Omental fat pad (tissue), 3 donors: ENCODE measurements at regions not wholly inside any gene's neighbourhood (a gene's known extent, or its start where the extent isn't known, plus 50 kb on each side); places are given as distances from the start of the nearest gene placed in this dataset.

ENCODE experiments used
- ATAC-seq: fragments of 150-250 bp; one replicate; pipeline ENCODE4 v1.9.1; 2016; ENCODE audit warnings: mild to moderate bottlenecking, moderate library complexity; ENCODE audit not compliant: low FRiP score
- DNase-seq: peaks from one replicate; pipeline ENCODE4 v3.0.0-alpha.2; 2019; ENCODE audit warnings: low spot score
- CTCF ChIP-seq, 3 donors: fragments of 450-650 bp; IDR thresholded peaks; one replicate each; pipeline ENCODE4 v1.5.1; 2016 to 2017; ENCODE audit warnings: antibody characterized with exemption in 3 of 3, mild to moderate bottlenecking in 3 of 3, moderate library complexity in 2 of 3

- no peak for TF ChIP-seq CTCF (IDR thresholded peaks at IDR 0.05)
- no peak for ATAC-seq
- DNase-seq: no peak
Measured at GRCh38 chr10:107545717-107546116, 381.2 kb upstream of the SORCS1 start.

- no peak for TF ChIP-seq CTCF (IDR thresholded peaks at IDR 0.05)
- DNase-seq: no peak
- peak; percentile 32 for ATAC-seq
Measured at GRCh38 chr10:107544706-107545520, 380.4 kb upstream of the SORCS1 start.

- DNase-seq: no peak
- no peak for TF ChIP-seq CTCF (IDR thresholded peaks at IDR 0.05)
- no peak for ATAC-seq
Measured at GRCh38 chr10:107542607-107543006, 378.1 kb upstream of the SORCS1 start.

- ATAC-seq (no peak), DNase-seq (no peak)
- TF ChIP-seq CTCF (IDR thresholded peaks at IDR 0.05): no peak
Measured at GRCh38 chr10:107542016-107542415, 377.5 kb upstream of the SORCS1 start.

- DNase-seq (no peak), ATAC-seq (no peak)
- TF ChIP-seq CTCF (IDR thresholded peaks at IDR 0.05): no peak
Measured at GRCh38 chr10:107540981-107541380, 376.5 kb upstream of the SORCS1 start.

GRCh38 chr10:107529350-107529749 lies 364.8 kb upstream of the SORCS1 start:
- ATAC-seq: no peak
- no peak for DNase-seq
- no peak for TF ChIP-seq CTCF (IDR thresholded peaks at IDR 0.05)

GRCh38 chr10:107520348-107520747 lies 355.8 kb upstream of the SORCS1 start:
- no peak for TF ChIP-seq CTCF (IDR thresholded peaks at IDR 0.05)
- DNase-seq (no peak), ATAC-seq (no peak)
